ENCODE measurements at regions not wholly inside any gene's neighbourhood (a gene's known extent, or its start where the extent isn't known, plus 50 kb on each side); places are given as distances from the start of the nearest gene placed in this dataset.

- no peak overlapping the region for H3K27ac ChIP-seq (ENCODE audit: extremely low read depth, low read depth, low read length)
- no peaks in the 10 kb centered on the region for H3K36me3 ChIP-seq (ENCODE audit: control insufficient read depth in 2 of 2, insufficient read depth in 1 of 2, low read length in 2 of 2)
- POLR2A ChIA-PET, result no interaction called here
- no peaks in the 10 kb centered on the region for H3K4me1 ChIP-seq (ENCODE audit: control insufficient read depth, insufficient read depth, low read length)
- TF ChIP-seq ZBTB10 (tag by site-specific recombination; IDR thresholded peaks at IDR 0.05), result no peak
- no peak for TF ChIP-seq MEIS1 (CRISPR knock-in tag; IDR thresholded peaks at IDR 0.05; ENCODE audit: borderline replicate concordance)
- TF ChIP-seq ZNF776 (tag by site-specific recombination; IDR thresholded peaks at IDR 0.05; ENCODE audit: borderline replicate concordance), result no peak
- no peak for TF ChIP-seq ZNF433 (tag by site-specific recombination; IDR thresholded peaks at IDR 0.05; ENCODE audit: low read depth)
- no peak for TF ChIP-seq ZFP3 (tag by site-specific recombination; IDR thresholded peaks at IDR 0.05; ENCODE audit: low read depth)
- TF ChIP-seq ZNF580 (tag by site-specific recombination; IDR thresholded peaks at IDR 0.05), result no peak
- TF ChIP-seq ZNF138 (tag by site-specific recombination; IDR thresholded peaks at IDR 0.05; ENCODE audit: borderline replicate concordance), result no peak
- TF ChIP-seq, protein P1, sequence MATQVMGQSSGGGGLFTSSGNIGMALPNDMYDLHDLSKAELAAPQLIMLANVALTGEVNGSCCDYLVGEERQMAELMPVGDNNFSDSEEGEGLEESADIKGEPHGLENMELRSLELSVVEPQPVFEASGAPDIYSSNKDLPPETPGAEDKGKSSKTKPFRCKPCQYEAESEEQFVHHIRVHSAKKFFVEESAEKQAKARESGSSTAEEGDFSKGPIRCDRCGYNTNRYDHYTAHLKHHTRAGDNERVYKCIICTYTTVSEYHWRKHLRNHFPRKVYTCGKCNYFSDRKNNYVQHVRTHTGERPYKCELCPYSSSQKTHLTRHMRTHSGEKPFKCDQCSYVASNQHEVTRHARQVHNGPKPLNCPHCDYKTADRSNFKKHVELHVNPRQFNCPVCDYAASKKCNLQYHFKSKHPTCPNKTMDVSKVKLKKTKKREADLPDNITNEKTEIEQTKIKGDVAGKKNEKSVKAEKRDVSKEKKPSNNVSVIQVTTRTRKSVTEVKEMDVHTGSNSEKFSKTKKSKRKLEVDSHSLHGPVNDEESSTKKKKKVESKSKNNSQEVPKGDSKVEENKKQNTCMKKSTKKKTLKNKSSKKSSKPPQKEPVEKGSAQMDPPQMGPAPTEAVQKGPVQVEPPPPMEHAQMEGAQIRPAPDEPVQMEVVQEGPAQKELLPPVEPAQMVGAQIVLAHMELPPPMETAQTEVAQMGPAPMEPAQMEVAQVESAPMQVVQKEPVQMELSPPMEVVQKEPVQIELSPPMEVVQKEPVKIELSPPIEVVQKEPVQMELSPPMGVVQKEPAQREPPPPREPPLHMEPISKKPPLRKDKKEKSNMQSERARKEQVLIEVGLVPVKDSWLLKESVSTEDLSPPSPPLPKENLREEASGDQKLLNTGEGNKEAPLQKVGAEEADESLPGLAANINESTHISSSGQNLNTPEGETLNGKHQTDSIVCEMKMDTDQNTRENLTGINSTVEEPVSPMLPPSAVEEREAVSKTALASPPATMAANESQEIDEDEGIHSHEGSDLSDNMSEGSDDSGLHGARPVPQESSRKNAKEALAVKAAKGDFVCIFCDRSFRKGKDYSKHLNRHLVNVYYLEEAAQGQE (tag by site-specific recombination; IDR thresholded peaks at IDR 0.05), result no peak
- no peak for TF ChIP-seq ZNF48 (tag by site-specific recombination; IDR thresholded peaks at IDR 0.05)
- TF ChIP-seq, protein P2, sequence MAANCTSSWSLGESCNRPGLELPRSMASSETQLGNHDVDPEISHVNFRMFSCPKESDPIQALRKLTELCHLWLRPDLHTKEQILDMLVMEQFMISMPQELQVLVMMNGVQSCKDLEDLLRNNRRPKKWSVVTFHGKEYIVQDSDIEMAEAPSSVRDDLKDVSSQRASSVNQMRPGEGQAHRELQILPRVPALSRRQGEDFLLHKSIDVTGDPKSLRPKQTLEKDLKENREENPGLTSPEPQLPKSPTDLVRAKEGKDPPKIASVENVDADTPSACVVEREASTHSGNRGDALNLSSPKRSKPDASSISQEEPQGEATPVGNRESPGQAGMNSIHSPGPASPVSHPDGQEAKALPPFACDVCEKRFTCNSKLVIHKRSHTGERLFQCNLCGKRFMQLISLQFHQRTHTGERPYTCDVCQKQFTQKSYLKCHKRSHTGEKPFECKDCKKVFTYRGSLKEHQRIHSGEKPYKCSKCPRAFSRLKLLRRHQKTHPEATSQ (tag by site-specific recombination; IDR thresholded peaks at IDR 0.05), result no peak
- TF ChIP-seq RBAK (tag by site-specific recombination; IDR thresholded peaks at IDR 0.05), result no peak
- no peak for TF ChIP-seq ZNF354C (tag by site-specific recombination; IDR thresholded peaks at IDR 0.05; ENCODE audit: borderline replicate concordance, low read depth)
- TF ChIP-seq ZBTB21 (tag by site-specific recombination; IDR thresholded peaks at IDR 0.05), result no peak
- TF ChIP-seq ZSCAN16 (tag by site-specific recombination; IDR thresholded peaks at IDR 0.05), result no peak
- TF ChIP-seq ZNF549 (tag by site-specific recombination; IDR thresholded peaks at IDR 0.05), result no peak
- no peak for TF ChIP-seq TCF7L2 (IDR thresholded peaks at IDR 0.05; ENCODE audit: borderline replicate concordance, low read depth, low read length)
- H3K9me3 ChIP-seq (ENCODE audit: control insufficient read depth, insufficient read depth, low read depth, low read length), result no peaks in the 10 kb centered on the region
- CTCF ChIA-PET, result no interaction called here
- H3K4me3 ChIP-seq (ENCODE audit: low read depth, low read length), result no peak overlapping the region
These were observed 153.5 kb upstream of the ZEB2 start for GRCh38 chr2:144673456-144673855.

DNA sequence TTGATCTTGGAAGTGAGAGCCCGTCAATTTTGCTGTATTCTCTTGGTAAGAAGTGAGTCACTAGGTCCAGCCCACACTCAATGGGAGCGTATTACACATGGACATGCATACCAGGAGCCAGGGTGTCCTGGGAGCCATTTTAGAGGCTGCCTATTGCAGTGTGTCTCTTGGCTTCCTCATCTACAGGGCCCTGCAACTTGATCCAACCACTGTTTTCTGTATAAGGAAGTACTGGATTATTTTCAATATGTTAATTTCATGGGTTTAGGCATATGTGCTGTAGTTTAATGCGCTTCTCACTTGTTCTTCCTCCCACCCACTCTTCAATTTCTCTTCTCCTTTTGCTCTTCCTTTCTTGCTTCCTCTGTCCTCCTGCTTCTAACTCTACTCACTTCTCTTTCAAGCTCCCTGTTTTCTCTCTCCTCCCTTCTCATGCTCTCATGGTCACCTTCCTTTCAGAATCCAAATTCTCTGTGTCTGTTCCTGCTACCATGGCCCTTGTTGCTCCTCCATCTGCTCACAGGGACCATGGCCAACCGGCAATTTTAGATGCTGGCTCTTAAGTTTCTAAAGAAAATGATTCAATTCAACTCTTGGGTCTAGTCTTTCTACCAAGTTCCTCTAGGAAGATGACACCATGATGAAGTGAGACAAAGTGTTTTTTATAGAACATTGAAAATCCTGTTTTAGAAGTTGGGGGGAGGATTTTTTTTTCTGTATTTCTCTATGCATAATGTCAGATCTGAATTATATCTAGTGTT, 152.0 kb upstream of the ZEB2 start:
- CTCF ChIA-PET, result no interaction called here
- H3K36me3 ChIP-seq (ENCODE audit: control insufficient read depth in 2 of 2, insufficient read depth in 1 of 2, low read length in 2 of 2), result no peaks in the 10 kb centered on the region
- POLR2A ChIA-PET, result no interaction called here
- no peak for TF ChIP-seq ZNF585B (tag by site-specific recombination; IDR thresholded peaks at IDR 0.05)
- TF ChIP-seq, protein P2 (tag by site-specific recombination; IDR thresholded peaks at IDR 0.05), result no peak
- no peak for TF ChIP-seq ZBTB48 (tag by site-specific recombination; IDR thresholded peaks at IDR 0.05)
- no peak for TF ChIP-seq ZBTB20 (tag by site-specific recombination; IDR thresholded peaks at IDR 0.05)
- TF ChIP-seq ZNF266 (tag by site-specific recombination; IDR thresholded peaks at IDR 0.05; ENCODE audit: low read depth), result no peak
- TF ChIP-seq ZNF580 (tag by site-specific recombination; IDR thresholded peaks at IDR 0.05), result no peak
- TF ChIP-seq ZNF157 (tag by site-specific recombination; IDR thresholded peaks at IDR 0.05), result no peak
- no peak for TF ChIP-seq OVOL3 (tag by site-specific recombination; IDR thresholded peaks at IDR 0.05)
- TF ChIP-seq ZNF561 (tag by site-specific recombination; IDR thresholded peaks at IDR 0.05; ENCODE audit: borderline replicate concordance), result no peak
- no peak for TF ChIP-seq ZNF560 (tag by site-specific recombination; IDR thresholded peaks at IDR 0.05; ENCODE audit: borderline replicate concordance)

More for the DNA sequence above, 152.0 kb upstream of the ZEB2 start:
- no peaks in the 10 kb centered on the region for H3K4me1 ChIP-seq (ENCODE audit: control insufficient read depth, insufficient read depth, low read length)
- no peaks in the 10 kb centered on the region for H3K9me3 ChIP-seq (ENCODE audit: control insufficient read depth, insufficient read depth, low read depth, low read length)
- H3K4me3 ChIP-seq (ENCODE audit: low read depth, low read length), result no peak overlapping the region
- H3K27ac ChIP-seq (ENCODE audit: extremely low read depth, low read depth, low read length), result no peak overlapping the region

All from HEK293 (cell line).